ENCODE measurements at regions not wholly inside any gene's neighbourhood (a gene's known extent, or its start where the extent isn't known, plus 50 kb on each side); places are given as distances from the start of the nearest gene placed in this dataset.

DNA sequence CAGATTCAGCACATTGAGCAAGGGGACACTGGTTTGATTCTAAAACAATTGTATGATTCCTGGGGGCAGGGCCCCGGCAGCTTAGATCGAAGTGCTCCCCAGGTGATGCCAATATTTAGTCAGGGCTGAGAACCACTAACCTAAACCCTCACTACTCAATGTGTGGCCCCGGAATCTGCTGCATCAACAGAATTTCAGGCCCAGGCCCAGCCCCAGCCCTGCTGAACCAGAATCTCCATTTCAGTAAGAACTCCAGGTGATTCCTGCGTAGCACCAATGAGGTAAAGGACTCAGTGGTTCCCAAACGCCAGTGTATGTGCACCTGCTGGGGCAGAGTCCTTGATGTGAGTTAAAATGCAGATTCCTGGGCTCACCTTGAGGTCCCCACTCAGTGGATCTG lies 152.8 kb upstream of the KCNG1 start:
- H3K27me3 Mint-ChIP-seq (ENCODE audit: low read depth): peaks cover 5% of the 10 kb centered on the region

DNA sequence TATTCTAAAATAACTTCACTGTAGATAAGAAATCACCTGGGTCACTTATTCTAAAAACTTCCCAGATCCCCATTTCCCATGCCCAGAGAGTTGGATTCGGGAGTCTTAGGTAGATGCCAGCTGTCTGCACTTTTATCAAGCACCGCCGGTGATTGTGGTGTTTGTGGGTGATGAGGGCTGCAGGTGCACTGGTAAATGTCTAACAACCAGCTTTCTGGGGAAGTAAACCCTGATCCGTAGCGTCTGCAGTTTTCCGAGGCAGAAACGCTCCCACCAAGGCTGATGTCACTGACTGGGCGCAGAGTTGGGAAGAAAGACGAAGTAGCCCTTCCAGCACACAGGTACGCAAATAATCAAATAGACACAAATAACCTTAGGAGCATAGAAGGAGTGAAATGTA lies 152.2 kb upstream of the KCNG1 start:
- no peak for DNase-seq (ENCODE audit: low spot score in 2 of 2, unreplicated experiment in 2 of 2)
- peaks cover 7% of the 10 kb centered on the region for H3K9me3 Mint-ChIP-seq
- H3K36me3 Mint-ChIP-seq: no peaks in the 10 kb centered on the region
- H3K27me3 Mint-ChIP-seq (ENCODE audit: low read depth): peaks cover 3% of the 10 kb centered on the region
- H3K4me1 Mint-ChIP-seq: peaks cover 8% of the 10 kb centered on the region
- H3K4me3 Mint-ChIP-seq: no peak overlapping the region
- TF ChIP-seq, protein P1, sequence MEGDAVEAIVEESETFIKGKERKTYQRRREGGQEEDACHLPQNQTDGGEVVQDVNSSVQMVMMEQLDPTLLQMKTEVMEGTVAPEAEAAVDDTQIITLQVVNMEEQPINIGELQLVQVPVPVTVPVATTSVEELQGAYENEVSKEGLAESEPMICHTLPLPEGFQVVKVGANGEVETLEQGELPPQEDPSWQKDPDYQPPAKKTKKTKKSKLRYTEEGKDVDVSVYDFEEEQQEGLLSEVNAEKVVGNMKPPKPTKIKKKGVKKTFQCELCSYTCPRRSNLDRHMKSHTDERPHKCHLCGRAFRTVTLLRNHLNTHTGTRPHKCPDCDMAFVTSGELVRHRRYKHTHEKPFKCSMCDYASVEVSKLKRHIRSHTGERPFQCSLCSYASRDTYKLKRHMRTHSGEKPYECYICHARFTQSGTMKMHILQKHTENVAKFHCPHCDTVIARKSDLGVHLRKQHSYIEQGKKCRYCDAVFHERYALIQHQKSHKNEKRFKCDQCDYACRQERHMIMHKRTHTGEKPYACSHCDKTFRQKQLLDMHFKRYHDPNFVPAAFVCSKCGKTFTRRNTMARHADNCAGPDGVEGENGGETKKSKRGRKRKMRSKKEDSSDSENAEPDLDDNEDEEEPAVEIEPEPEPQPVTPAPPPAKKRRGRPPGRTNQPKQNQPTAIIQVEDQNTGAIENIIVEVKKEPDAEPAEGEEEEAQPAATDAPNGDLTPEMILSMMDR (IDR thresholded peaks at IDR 0.05; ENCODE audit: unreplicated experiment): no peak
- no peak overlapping the region for H3K27ac Mint-ChIP-seq

More for the DNA sequence above, 152.8 kb upstream of the KCNG1 start:
- no peak for DNase-seq (ENCODE audit: low spot score in 2 of 2, unreplicated experiment in 2 of 2)
- Mint-ChIP-seq H3K4me1 (peaks cover 8% of the 10 kb centered on the region), H3K9me3 (peaks cover 3% of the 10 kb centered on the region), H3K4me3 (no peak overlapping the region), H3K36me3 (no peaks in the 10 kb centered on the region), H3K27ac (no peak overlapping the region)
- TF ChIP-seq, protein P1 (IDR thresholded peaks at IDR 0.05; ENCODE audit: unreplicated experiment): no peak

DNA sequence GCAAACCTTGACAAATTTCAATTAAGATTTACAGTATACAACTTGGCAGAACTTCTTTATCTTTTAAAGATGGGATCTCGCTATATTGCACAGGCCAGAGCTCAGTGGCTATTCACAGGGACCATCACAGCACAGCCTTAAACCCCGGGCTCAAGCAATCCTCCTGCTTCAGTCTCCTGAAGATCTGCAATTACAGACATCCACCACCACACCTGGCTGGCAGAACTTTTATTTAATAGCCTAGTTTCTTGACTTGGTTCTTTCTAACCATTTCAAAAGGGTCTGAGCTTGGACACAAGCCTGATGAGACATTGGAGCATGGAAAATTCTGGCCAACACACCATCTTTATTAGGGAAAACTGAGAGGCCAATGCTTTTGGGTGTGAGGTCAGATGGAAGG lies 151.6 kb upstream of the KCNG1 start:
- peaks cover 1% of the 10 kb centered on the region for H3K36me3 Mint-ChIP-seq
- no peak overlapping the region for H3K27ac Mint-ChIP-seq
- peaks cover 8% of the 10 kb centered on the region for H3K4me1 Mint-ChIP-seq
- H3K4me3 Mint-ChIP-seq: no peak overlapping the region
- no peak for DNase-seq (ENCODE audit: low spot score in 2 of 2, unreplicated experiment in 2 of 2)
- H3K27me3 Mint-ChIP-seq (ENCODE audit: low read depth): no peaks in the 10 kb centered on the region
- H3K9me3 Mint-ChIP-seq: peaks cover 13% of the 10 kb centered on the region
- TF ChIP-seq, protein P1 (IDR thresholded peaks at IDR 0.05; ENCODE audit: unreplicated experiment): no peak

DNA sequence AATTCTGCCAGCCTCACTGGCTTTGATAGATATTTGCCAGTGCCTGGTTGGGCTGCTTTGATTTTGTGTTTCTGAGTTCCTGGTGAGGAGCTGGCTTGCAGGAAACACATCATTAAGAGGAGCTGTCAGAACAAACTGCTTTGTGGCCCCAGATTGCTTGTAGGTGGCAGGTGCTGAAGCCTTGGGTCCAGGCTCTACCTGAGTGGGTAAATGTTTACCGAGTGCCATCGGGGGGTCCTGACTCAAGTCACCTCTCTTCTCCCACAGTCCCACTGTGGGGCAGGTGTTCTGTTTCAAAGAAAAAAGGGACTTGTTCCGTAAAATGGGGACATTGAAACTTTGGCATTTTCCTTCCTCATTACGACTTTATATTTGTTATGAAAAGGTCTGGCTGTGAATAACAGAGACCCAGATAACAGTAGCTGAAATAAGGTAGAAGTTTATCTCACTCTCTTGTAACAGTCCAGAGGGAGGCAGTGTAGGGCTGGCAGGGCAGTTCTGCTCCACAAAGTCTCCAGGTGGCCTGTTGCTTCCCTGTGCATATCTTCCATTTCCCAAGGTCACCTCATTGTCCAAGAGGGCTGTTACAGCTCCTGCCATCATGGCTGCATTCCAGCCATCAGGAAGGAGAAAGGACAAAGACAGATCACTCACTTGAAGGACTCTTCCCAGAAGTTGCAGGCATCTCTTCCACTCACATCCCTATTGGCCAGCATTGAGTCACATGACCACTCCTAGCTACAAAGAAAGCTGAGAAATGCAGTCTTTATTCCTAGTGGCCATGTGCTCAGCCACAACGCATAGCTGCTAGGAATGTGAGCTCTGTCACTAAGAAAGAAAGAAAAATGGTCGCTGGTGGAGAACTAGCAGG lies 149.9 kb upstream of the KCNG1 start:
- H3K27me3 Mint-ChIP-seq (ENCODE audit: low read depth): peaks cover 1% of the 10 kb centered on the region
- no peak overlapping the region for H3K4me3 Mint-ChIP-seq
- peaks cover 3% of the 10 kb centered on the region for H3K36me3 Mint-ChIP-seq
- DNase-seq (ENCODE audit: low spot score in 2 of 2, unreplicated experiment in 2 of 2): no peak
- H3K4me1 Mint-ChIP-seq: peaks cover 8% of the 10 kb centered on the region
- H3K9me3 Mint-ChIP-seq: peaks cover 20% of the 10 kb centered on the region
- TF ChIP-seq, protein P1 (IDR thresholded peaks at IDR 0.05; ENCODE audit: unreplicated experiment): no peak
- no peak overlapping the region for H3K27ac Mint-ChIP-seq

DNA sequence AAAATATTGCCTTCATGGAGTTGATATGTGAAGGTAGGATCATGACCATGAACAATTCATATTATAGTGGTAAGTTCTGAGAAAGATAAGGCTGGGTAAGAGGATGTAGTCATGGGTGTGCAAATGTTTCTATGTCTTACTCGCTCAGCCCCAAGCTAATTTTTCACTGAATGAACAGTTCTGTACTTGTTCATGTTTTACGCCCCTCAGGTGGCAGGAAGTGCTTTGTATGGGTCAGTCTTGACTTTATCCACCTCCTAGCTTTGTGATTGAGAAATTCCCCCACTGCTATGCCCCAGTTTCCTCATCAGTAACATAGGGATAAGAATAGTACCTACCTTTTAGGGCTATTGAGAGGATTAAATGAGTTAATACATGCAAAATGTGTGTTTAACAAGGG lies 148.2 kb upstream of the KCNG1 start:
- Mint-ChIP-seq H3K9me3 (peaks cover 20% of the 10 kb centered on the region), H3K27me3 (ENCODE audit: low read depth) (peaks cover 1% of the 10 kb centered on the region), H3K27ac (no peak overlapping the region), H3K4me3 (no peak overlapping the region), H3K36me3 (peaks cover 3% of the 10 kb centered on the region), H3K4me1 (no peaks in the 10 kb centered on the region)
- TF ChIP-seq, protein P1 (IDR thresholded peaks at IDR 0.05; ENCODE audit: unreplicated experiment): no peak
- DNase-seq (ENCODE audit: low spot score in 2 of 2, unreplicated experiment in 2 of 2): no peak

All from mesothelial cell of epicardium (in vitro differentiated cells).